GM23338 (cell line): ENCODE measurements at regions not wholly inside any gene's neighbourhood (a gene's known extent, or its start where the extent isn't known, plus 50 kb on each side); places are given as distances from the start of the nearest gene placed in this dataset.

ENCODE experiments used
- EZH2 ChIP-seq: fragments of 200-600 bp; sonication (generic); IDR thresholded peaks from one replicate; pipeline ENCODE4 v1.8.0; 2017; ENCODE audit warnings: antibody characterized with exemption, mild to moderate bottlenecking, low read depth; ENCODE audit not compliant: unreplicated experiment
- NANOG ChIP-seq: IDR thresholded peaks from 2 replicates; pipeline ENCODE4 v1.6.1; 2016; ENCODE audit warnings: antibody characterized with exemption, borderline replicate concordance
- POLR2AphosphoS5 ChIP-seq: IDR thresholded peaks from 2 replicates; pipeline ENCODE4 v1.6.1; 2016; ENCODE audit warnings: antibody characterized with exemption, low read depth
- TF ChIP-seq, protein P1 (sequence below), 2 experiments: fragments of 200-600 bp in 1 of 2; sonication (generic) in 1 of 2; conservative IDR thresholded peaks; 2 replicates each; pipeline versions ENCODE4 v1.5.1 to v1.6.1; 2016 to 2017; ENCODE audit warnings: antibody characterized with exemption in 2 of 2, low read depth in 2 of 2, mild to moderate bottlenecking in 2 of 2, moderate library complexity in 1 of 2
- TF ChIP-seq, protein P2 (sequence below): IDR thresholded peaks from 2 replicates; pipeline ENCODE4 v1.6.1; 2016; ENCODE audit warnings: antibody characterized with exemption

DNA sequence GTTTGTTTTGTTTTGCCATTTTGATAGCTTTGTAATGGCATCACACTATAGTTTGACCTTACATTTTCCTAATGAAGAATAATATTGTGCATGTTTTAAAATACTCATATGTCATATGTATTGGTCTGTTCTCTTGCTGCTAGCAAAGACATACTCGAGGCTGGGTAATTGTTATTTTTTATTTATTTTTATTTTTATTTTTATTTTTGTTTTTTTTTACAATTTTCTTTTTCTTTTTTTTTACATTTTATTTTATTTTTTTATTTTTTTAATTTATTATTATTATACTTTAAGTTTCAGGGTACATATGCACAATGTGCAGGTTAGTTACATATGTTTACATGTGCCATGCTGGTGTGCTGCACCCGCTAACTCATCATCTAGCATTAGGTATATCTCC, 104.6 kb upstream of the GRID2 start:
- TF ChIP-seq, protein P1, sequence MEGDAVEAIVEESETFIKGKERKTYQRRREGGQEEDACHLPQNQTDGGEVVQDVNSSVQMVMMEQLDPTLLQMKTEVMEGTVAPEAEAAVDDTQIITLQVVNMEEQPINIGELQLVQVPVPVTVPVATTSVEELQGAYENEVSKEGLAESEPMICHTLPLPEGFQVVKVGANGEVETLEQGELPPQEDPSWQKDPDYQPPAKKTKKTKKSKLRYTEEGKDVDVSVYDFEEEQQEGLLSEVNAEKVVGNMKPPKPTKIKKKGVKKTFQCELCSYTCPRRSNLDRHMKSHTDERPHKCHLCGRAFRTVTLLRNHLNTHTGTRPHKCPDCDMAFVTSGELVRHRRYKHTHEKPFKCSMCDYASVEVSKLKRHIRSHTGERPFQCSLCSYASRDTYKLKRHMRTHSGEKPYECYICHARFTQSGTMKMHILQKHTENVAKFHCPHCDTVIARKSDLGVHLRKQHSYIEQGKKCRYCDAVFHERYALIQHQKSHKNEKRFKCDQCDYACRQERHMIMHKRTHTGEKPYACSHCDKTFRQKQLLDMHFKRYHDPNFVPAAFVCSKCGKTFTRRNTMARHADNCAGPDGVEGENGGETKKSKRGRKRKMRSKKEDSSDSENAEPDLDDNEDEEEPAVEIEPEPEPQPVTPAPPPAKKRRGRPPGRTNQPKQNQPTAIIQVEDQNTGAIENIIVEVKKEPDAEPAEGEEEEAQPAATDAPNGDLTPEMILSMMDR (conservative IDR thresholded peaks at IDR 0.05; ENCODE audit: low read depth in 2 of 2): no peak
- TF ChIP-seq, protein P2, sequence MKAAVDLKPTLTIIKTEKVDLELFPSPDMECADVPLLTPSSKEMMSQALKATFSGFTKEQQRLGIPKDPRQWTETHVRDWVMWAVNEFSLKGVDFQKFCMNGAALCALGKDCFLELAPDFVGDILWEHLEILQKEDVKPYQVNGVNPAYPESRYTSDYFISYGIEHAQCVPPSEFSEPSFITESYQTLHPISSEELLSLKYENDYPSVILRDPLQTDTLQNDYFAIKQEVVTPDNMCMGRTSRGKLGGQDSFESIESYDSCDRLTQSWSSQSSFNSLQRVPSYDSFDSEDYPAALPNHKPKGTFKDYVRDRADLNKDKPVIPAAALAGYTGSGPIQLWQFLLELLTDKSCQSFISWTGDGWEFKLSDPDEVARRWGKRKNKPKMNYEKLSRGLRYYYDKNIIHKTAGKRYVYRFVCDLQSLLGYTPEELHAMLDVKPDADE: no peak
- TF ChIP-seq EZH2: no peak
- no peak for TF ChIP-seq NANOG
- no peak for TF ChIP-seq POLR2AphosphoS5
